GM21381 (cell line): ENCODE measurements at regions not wholly inside any gene's neighbourhood (a gene's known extent, or its start where the extent isn't known, plus 50 kb on each side); places are given as distances from the start of the nearest gene placed in this dataset.

Experiments used
- ATAC-seq: cut with Tn5 transposase; IDR thresholded peaks from one replicate; pipeline ENCODE4 v1.9.1; 2021; ENCODE audit warnings: mild to moderate bottlenecking, moderate library complexity; ENCODE audit not compliant: unreplicated experiment

DNA sequence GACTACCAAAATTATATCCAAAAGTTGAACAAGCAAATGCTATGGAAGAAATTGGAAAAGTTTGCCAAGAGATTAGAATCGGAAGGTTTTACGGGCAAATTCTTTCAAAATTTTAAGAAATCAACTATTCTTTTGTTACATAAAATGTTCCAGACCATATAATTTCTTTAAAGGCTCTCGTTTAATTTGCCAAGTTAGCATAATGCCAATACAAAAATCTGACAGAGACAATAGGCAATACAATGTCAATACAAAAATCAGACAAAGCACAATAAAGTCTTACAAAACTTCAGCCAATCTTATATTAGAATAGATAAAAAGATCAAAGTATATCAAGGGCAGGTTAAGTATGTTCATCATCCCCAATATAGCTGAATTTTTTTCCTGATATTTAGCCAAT lies 224.2 kb downstream of the BCL11A start:
- no peak for ATAC-seq

DNA sequence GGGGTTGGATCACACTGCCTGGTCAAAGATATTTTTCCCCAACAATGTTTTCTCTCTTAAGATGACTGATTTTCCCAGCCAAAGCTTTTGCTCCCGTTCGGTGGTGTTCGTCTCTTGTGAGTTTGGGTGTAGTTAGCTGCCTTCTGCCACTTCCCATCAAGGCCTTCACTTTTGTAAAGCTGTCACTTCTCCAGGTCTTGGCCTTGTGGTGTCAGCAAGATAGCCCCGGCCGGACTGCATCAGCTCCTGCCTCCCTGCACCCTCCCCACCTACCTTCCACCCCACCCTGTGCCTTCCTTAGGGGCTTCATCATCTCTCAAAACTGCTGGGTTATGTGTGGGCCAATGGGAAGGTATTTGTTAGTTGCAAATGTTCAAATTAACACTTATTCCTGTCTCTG lies 228.9 kb downstream of the BCL11A start:
- no peak for ATAC-seq

DNA sequence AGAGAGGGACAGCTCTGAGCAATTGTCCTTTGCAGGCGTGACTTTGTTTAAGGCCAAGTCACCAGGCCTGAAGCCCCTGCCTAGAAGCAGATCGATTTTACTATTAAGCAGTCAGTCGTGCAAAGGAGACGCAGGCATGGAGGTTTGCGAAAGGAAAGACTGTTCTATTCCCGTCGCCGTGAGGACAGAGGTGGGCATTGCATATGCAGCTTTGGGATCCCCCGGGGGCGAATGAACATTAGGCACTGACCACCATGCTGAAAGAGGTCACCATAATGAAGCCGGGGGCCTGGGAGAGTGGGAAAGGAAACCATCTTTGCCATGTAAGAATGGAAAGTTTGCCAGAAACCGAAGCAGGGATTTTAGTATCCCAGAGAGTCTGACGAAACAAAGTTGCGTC lies 231.6 kb downstream of the BCL11A start:
- ATAC-seq, result no peak

DNA sequence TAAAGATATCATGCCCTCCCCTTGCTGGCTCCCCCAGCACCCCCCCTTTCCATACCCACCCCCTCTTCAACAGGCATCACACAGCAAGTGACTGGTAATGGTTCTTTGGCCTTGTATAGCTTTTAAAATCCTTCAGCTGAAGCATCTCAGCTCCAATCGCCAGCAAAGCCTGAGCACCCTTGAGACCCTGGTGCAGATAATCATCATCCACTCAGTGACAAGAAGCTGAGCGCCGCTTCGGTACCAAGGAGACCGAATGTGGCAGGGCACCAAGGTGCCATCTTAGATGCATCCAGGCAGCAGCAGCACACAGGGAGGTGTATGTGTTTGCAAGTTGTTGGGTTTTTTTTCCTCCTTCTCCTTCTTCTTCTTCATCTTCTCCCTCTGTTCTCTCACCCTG lies 232.7 kb downstream of the BCL11A start:
- ATAC-seq, result no peak

DNA sequence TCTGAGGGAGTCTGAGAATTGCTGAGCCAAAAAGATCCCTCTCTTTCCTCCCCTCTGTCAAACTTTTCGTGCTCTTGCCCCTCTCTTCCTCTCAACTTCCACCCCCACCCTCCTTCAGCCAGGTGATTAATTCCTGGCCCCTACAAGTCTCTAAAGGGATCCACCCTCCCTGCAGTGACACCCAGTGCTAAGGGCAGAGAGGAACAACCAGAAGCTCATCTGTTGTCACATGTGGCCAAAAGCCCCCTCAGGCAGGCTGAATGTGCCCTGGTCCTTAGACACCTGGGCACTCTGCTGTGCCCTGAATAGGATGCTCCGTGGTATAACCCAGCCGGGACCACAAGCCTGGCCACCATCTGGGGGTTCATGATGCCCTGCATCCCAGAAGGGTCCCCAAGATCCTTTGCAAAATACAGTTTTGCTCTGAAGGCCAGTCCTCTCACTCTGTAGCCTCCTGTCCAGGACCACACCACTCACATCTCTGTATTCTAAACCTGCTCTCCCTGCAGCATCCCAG lies 234.4 kb downstream of the BCL11A start:
- ATAC-seq, result no peak

DNA sequence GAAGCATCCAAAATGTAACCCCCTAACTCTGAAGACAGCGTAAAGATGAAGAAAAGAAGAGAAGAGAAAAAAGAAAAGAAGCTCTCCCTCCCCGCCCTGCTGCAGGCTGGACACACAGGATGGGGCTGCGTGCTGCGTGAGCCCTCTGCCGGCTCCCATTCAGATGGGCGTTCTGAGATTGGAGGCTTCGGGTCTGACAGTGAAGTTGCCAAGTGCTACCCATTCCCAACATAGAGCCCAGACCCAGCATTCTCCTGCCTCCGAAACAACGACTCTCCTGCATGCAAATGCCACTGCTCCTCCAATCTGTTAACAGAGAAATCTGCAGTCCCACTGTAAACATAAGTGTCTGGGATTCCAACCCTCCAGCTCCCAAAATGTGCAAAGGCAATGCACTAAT lies 234.9 kb downstream of the BCL11A start:
- ATAC-seq, result no peak

DNA sequence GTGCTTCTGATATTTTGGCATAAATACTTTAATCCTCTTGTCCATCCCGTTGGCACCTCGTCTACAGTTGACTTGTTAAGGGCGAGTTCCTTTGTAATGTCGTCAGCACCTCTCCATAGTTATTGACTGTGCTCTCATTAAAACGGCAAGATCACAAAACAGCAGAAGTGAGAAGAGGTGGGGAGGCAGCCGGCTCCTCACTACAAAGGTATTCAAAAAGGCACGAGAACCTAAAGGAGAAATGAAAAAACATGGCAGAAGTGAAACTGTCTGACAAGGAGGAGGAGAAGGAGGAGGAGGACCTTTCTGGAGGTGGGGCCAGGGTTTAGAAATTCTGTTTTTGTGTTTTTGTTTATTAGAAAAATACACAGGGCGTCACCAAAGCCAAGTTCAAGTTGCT lies 235.6 kb downstream of the BCL11A start:
- ATAC-seq, result peak; percentile 66

DNA sequence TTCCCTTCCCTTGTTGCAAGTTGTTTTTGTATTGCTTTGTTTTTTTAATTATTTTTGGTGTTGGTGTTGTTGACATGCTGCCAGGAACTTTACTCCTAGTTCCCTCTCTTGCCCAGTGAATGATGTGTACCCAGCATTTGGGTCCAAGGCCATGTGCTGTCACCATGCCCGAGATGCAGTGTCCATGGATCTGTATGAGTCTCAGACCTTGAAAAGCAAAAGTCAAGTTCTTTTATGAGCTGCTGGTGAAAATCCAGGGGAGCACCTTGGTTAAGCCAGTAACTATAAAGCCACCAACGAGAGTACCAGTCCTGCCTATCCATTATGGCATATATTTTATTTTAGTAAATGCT lies 236.4 kb downstream of the BCL11A start:
- no peak for ATAC-seq

DNA sequence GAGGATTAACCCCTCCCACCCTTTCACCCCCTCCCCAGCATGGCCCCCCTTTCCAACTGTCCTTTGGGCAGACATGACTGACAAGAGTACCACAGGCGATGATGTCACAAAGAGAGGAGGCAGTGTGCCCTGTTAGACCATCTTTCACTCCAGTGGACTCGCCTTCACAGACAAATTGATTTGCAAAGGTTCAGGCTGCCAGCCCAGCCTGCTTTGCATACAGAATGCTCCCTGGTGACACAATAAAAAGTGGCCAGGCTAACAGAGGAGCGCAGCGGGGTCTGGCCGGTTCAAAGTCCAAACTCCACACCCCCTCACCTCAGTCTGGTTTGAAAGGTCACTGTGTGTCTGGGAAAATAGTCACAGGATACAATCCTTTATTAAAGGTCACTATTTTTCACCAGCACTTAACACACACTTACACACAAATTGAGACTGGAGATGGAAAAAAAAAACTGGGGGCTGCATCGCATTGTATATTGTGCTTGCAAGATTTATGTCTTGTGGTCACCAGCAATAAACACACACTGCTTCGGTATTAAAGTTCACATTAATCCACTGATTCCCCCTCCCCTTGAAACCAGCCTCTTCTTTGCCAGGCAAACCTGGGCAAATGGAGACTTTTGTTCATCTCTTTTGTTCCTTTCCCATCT lies 236.9 kb downstream of the BCL11A start:
- ATAC-seq, result no peak

DNA sequence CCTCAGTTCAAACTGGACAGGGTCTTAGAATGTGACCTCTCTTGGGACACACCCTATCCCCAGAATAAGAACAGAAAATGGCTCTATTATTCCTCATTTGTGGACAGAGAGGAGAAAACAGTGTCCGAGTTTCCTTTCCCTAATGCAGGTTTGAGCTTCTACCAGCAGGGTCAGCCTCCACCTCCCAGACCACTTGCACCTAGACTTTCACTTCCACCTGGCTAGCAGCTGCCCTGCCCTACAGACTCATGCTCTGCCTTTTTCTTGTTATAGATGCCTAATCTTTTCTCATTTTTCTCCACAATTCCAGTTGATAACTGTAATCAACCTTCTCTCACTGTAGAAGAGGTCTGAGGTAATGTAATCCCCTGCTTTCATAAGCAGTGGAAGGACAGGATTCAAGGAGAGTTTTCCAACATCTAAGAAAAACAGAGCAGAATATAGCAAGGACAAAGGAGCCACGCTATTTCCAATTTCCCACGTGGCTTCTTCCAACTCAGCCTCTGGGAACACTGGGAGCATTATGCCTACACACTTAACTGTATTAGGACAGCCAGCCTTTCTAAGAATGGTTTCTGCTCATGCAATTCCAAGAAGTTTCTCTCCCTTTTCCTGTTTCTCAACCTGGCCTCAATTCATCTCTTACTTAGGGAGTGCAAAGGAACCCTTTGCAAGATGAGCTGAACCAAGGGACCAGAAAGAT lies 239.8 kb downstream of the BCL11A start:
- no peak for ATAC-seq

DNA sequence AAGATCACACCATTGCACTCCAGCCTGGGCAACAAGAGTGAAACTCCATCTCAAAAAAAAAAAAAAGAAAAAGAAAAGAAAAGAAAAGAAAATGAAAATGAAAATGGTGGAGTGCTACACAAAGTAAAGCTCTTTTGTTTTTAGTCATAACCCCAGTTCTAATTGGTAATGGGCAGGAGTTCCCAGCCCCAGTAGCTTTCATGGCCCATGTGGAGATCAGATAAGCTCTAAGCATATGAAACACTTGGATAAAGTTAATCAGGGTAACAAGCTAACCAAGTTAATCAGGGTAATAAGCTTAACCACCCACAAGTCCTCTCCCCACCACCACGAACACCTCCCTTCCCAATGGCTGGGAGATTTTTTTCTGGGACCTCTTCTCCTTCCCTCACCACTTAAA lies 240.8 kb downstream of the BCL11A start:
- ATAC-seq, result peak; percentile 75

DNA sequence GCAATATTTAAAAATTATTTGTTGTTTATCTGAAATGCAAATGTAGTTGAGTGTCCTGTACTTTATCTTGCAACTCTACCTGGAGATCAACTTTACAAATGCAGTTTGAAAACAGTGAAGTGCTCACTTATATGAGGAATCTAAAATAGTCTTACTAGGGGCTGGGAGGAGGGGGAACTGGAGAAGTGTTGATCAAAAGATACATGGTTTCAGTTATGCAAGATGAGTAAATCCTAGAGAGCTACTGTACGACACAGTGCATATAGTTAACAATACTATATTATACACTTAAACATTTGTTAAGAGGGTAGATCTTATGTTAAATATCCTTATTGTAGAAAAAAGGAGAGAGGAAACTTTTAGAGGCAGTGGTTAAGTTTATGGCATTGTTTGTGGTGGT lies 241.9 kb downstream of the BCL11A start:
- no peak for ATAC-seq

DNA sequence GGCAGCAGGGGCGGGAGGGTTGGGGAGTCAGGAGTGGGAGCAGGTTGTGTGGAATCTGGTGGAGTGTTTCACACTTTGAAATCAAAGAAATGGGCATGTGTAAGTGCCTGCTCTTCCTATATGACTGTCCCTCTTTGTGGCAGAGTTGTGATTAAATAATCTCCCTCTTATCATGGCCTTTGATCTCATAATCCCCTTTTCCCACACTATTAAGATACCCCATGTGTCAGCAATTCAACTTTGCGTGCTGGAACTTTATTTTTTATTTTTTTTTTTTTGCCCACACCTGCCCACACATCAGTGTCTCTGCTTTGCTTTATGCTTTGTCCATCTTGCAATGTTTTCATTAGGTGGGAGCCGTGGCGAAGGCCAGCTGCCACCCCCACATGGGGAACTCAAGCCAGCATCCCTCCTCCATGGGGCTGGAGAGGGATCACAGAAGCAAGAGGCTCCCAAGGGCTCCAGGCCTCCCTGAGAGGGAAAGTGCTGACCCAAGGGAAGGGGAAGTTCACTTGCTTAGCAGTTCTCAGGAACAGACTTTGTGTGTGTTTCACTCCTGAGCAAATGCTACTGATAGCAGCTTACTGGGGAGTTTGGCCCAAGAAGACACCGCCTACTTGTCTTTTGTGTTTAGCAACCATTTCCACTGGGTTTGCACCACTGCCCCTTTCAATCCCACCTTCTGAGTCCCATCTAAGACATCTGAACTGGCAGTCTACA lies 243.4 kb downstream of the BCL11A start:
- no peak for ATAC-seq

DNA sequence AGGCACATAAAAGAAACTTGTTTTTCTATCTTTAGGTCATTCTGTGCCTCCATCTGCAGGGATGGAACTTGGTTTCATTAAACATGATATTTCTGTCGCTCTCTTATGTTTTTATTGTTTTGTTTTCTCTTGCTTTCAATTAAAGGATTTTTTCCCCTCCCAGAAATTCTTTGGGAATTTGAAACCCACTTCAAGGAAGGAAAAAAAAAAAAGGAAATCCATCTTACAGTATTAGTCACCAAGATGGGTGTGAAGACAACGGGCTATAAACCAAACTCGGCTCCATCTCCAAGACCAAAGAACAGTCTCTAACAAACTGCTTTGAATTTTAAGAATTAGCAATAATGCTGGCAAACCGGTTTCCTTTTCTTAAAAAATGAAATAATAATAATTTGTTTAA lies 244.1 kb downstream of the BCL11A start:
- ATAC-seq, result no peak

DNA sequence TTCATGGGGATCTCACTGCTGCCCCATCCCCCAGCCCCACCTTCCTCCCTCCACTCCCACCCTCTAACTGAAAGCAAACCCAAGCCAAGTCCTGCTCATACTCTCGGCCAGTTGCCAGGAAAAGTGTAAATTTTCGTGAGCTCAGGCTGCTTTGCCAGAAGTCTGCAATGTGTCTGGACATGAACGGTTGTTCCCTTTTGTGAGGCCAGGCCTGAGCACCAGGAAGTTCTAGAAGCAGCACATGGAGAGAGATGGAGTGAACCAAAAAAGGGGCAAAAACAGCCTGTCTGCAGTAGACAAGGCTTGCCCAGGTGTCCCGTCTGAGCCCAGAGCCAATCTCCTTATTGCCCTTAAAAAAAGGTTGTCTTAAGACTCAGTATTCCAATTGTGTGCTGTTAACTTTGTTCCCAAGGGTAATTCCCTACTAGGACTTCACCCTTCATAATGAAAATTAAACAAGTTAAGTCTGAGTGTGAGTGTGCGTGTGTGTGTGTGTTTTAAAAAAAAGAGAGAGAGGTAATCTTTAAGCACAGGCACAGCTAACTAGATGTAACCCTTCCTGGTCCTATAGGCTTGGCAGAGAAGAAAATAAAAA lies 247.1 kb downstream of the BCL11A start:
- ATAC-seq, result no peak

DNA sequence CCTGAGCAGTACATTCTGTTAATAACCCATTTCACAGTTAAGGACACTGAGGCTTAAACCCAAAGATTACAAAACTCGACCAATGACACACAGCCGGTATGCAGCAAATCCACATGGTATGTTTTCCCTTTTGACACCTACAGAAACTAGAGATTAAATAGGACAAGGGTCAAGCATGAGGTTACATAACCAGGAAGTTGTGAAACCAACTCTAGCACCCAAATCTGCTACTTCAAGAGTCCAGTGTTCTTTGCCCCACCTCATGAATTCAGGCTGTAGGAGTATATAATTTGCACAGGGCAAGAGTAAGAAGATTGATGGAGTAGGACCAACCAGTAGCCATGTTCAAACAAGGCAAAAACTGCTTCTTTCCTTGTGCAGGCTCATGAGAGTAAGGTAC lies 249.8 kb downstream of the BCL11A start:
- no peak for ATAC-seq

DNA sequence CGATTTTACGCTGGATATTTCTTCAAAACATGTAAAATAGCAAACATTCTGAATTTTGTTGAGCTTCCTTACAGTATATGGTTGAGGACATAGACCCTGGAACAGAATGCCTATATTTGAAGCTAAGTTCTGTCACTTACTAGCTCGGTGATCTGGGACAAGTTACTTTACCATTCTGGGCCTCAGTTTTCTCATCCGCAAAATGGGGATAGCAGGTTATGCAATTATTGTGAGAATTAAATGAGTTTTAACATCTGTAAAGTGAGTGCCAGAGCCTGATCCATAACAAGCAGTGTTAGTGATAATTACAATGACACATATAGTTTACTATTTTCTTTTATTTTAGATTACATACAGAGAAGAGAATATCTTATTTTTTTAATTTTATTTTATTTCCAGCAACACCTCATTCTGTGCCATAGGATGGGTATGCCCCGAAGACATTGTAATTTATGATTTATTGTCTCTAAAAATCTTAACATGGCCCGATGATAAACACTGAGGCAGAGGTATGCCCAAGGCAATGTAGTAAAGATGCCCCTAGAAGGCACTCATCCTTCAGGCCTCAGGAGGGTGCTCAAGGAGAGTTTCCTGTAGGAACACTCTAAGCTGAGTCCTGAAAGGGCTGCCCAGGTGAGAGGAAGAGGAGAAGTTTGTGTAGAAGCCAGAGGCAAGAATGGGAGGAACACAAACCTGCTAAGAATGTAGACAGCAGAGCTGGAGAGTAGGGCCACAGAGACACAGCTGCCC lies 250.9 kb downstream of the BCL11A start:
- ATAC-seq, result no peak

DNA sequence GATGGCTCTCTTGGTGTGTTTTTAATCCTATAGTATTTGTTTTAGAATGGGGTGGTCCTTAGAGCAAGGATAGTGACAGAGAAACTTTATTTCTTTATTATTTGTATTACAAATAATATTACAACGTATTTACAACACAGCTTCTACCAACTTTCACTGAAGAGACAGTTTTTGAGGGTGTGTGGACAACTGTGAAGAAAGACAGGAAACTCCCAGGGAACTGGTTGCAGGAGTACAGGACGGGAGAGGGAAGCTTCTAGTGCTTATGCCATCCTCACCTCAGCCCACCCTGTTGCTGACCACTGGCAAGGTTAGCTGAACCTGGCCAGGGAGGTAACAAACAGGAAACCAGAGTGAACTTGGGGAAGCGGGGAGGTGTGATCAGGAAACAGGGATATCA lies 251.7 kb downstream of the BCL11A start:
- no peak for ATAC-seq

DNA sequence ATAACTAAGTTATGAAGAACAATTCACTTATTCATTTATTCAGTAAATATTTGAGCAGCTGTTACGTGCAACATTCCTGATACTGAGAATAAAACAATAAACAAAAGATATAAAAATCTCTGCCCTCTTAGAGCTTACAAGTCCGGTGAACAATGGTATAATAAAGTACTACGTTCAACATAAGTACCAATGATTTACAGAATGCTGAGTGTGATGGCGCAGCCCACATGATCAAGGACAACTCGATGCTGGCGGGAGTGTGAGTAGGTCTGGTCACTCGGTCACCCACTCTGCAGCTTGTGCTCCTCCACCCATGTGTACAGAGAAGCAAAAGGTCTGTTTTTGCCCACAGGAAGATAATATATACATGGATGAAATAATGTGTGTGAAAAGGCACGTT lies 254.3 kb downstream of the BCL11A start:
- ATAC-seq, result no peak

DNA sequence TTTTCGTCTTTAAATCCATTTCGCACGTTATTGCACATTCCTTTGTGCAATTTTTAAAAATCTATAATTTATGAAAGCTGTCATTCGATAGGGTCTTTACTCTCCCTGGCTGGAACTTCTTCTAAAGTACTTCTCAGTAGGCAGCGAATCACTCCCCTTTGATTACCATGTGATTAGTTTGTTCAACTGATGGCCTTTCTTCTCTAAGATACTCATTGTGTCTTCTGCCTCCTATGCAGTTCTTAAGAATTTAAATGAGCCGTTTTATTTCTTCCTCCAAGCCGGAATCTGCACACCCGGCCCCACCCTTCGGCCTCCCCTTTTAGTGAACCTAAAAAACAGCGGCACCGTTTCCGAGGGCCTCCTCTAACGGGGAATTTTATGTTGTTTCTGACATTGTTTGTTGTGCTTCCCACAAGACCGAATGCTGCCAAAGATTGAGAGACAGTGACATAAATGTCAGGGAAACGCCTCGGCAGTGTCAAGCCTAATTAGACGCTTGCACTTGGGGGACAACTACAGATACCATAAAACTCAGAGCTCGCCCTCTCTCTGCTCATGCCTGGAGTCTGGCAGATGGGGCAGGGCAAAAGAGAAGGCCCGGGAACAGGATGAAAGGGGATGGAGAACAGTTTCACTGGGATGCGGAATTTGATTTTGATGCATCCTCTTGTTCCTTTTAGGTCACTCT lies 255.3 kb downstream of the BCL11A start:
- ATAC-seq, result no peak
